ENCODE measurements at regions not wholly inside any gene's neighbourhood (a gene's known extent, or its start where the extent isn't known, plus 50 kb on each side); places are given as distances from the start of the nearest gene placed in this dataset.

DNA sequence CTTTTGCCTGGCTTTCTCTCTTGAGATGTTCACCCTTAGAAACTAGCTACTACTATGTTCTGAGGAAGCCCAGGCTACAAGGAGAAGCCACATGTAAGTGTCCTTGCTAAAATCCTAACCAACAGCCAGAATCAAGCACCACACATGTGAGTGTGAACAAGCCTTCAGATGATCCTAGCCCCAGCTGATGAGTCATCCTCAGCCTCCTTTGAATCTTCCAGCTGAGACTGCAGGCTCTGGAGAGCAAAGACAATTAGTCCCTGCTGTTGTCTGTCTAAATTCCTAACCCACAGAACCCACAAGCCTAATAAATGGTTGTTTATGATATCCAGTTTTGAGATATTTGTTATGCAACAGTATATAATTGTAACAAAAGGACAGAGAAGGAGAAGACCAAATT is 92.8 kb upstream of the TAC1 start:
- TF ChIP-seq FOXA1 (IDR thresholded peaks at IDR 0.05) = no peak
- TF ChIP-seq ELF4 (IDR thresholded peaks at IDR 0.05) = no peak
- no peak for TF ChIP-seq CTBP1 (IDR thresholded peaks at IDR 0.05; ENCODE audit: borderline replicate concordance)

All from HEK293T (cell line).